ENCODE measurements at regions not wholly inside any gene's neighbourhood (a gene's known extent, or its start where the extent isn't known, plus 50 kb on each side); places are given as distances from the start of the nearest gene placed in this dataset.
"Not testable (repeated sequence)": the region's sequence is repeated elsewhere in the genome, so short reads cannot be mapped to it uniquely, and the experiment has no call there.

- not testable (repeated sequence) for TF ChIP-seq CTCF (IDR thresholded peaks at IDR 0.05; ENCODE audit: insufficient read depth, low read length, poor library complexity, severe bottlenecking); EZH2phosphoT487 (conservative IDR thresholded peaks at IDR 0.05; ENCODE audit: low read length)
These were observed 90.6 kb upstream of the C1QTNF7 start for GRCh38 chr4:15337168-15337657.

Data from SU-DHL-6 (cell line).